GM23338 (cell line): ENCODE measurements at regions not wholly inside any gene's neighbourhood (a gene's known extent, or its start where the extent isn't known, plus 50 kb on each side); places are given as distances from the start of the nearest gene placed in this dataset.

ENCODE experiments used
- ATAC-seq: fragments of 200-7000 bp; cut with Tn5 transposase; 3 replicates; pipeline ENCODE4 v1.9.1; 2020
- DNase-seq: peaks from one replicate; pipeline ENCODE4 v3.0.0-alpha.2; 2015; ENCODE audit warnings: low spot score
- H2AFZ ChIP-seq: fragments of 200-600 bp; sonication (generic); 2 replicates; pipeline ENCODE4 v1.8.0; 2016; ENCODE audit warnings: antibody characterized with exemption, mild to moderate bottlenecking, moderate library complexity
- H3F3A ChIP-seq: fragments of 200-600 bp; sonication (generic); replicated peaks from 2 replicates; pipeline ENCODE4 v1.8.0; 2017; ENCODE audit warnings: antibody characterized with exemption, mixed run types, low read depth
- H3K27ac ChIP-seq: fragments of 200-600 bp; sonication (generic); 2 replicates; pipeline ENCODE4 v1.6.1; 2016; ENCODE audit warnings: low read depth
- H3K27me3 ChIP-seq: fragments of 200-600 bp; sonication (generic); 2 replicates; pipeline ENCODE4 v1.8.0; 2016; ENCODE audit warnings: mild to moderate bottlenecking, mixed run types, moderate library complexity; ENCODE audit not compliant: insufficient read depth
- H3K36me3 ChIP-seq: fragments of 200-600 bp; sonication (generic); 2 replicates; pipeline ENCODE4 v1.8.0; 2016; ENCODE audit warnings: mild to moderate bottlenecking; ENCODE audit not compliant: insufficient read depth
- H3K4me1 ChIP-seq: fragments of 200-600 bp; sonication (generic); 2 replicates; pipeline ENCODE4 v1.8.0; 2016; ENCODE audit warnings: mild to moderate bottlenecking, moderate library complexity; ENCODE audit not compliant: insufficient read depth
- H3K4me2 ChIP-seq: fragments of 200-600 bp; sonication (generic); 2 replicates; pipeline ENCODE4 v1.7.1; 2017; ENCODE audit warnings: mixed run types
- H3K4me3 ChIP-seq: fragments of 200-600 bp; sonication (generic); 2 replicates; pipeline ENCODE4 v1.6.1; 2016; ENCODE audit warnings: mixed run types
- H3K79me2 ChIP-seq: fragments of 200-600 bp; sonication (generic); replicated peaks from 2 replicates; pipeline ENCODE4 v1.8.0; 2017; ENCODE audit warnings: mild to moderate bottlenecking; ENCODE audit not compliant: insufficient read depth
- H3K9me2 ChIP-seq: fragments of 200-600 bp; sonication (generic); 2 replicates; pipeline ENCODE4 v1.8.0; 2017; ENCODE audit not compliant: insufficient read depth
- H4K20me1 ChIP-seq: fragments of 200-600 bp; sonication (generic); replicated peaks from 2 replicates; pipeline ENCODE4 v1.8.0; 2017; ENCODE audit warnings: mild to moderate bottlenecking; ENCODE audit not compliant: insufficient read depth
- H3K27ac Mint-ChIP-seq: 2 replicates; pipeline ENCODE4 v1.8.0; 2020; ENCODE audit warnings: inconsistent platforms, mild to moderate bottlenecking, moderate library complexity, mixed read lengths
- H3K27me3 Mint-ChIP-seq: 3 replicates; pipeline ENCODE4 v1.8.0; 2022; ENCODE audit warnings: low read depth, mild to moderate bottlenecking, moderate library complexity, mixed read lengths, inconsistent platforms; ENCODE audit not compliant: insufficient read depth, poor library complexity
- H3K36me3 Mint-ChIP-seq: 3 replicates; pipeline ENCODE4 v1.8.0; 2021; ENCODE audit warnings: low read depth, mild to moderate bottlenecking, inconsistent platforms, moderate library complexity, mixed read lengths
- H3K4me1 Mint-ChIP-seq: 3 replicates; pipeline ENCODE4 v1.8.0; 2020; ENCODE audit warnings: mild to moderate bottlenecking, inconsistent platforms, mixed read lengths
- H3K4me3 Mint-ChIP-seq: 3 replicates; pipeline ENCODE4 v1.8.0; 2021; ENCODE audit warnings: moderate library complexity, mild to moderate bottlenecking, inconsistent platforms, mixed read lengths
- H3K9me3 Mint-ChIP-seq: 3 replicates; pipeline ENCODE4 v1.8.0; 2020; ENCODE audit warnings: moderate library complexity, mild to moderate bottlenecking, inconsistent platforms, mixed read lengths
- CREB1 ChIP-seq: fragments of 250-450 bp; sonication (Bioruptor Pico); IDR thresholded peaks from 2 replicates; pipeline ENCODE4 v1.5.0; 2020; ENCODE audit warnings: low read depth, mild to moderate bottlenecking, moderate library complexity
- CTCF ChIP-seq, 2 experiments: fragments of 200-600 bp in 1 of 2; sonication (generic) in 1 of 2; conservative IDR thresholded peaks; 2 replicates each; pipeline versions ENCODE4 v1.5.1 to v1.6.1; 2016 to 2017; ENCODE audit warnings: antibody characterized with exemption in 2 of 2, low read depth in 2 of 2, mild to moderate bottlenecking in 2 of 2, moderate library complexity in 1 of 2
- ETS1 ChIP-seq: IDR thresholded peaks from 2 replicates; pipeline ENCODE4 v1.6.1; 2016; ENCODE audit warnings: antibody characterized with exemption
- EZH2 ChIP-seq: fragments of 200-600 bp; sonication (generic); IDR thresholded peaks from one replicate; pipeline ENCODE4 v1.8.0; 2017; ENCODE audit warnings: antibody characterized with exemption, mild to moderate bottlenecking, low read depth; ENCODE audit not compliant: unreplicated experiment
- EZH2phosphoT487 ChIP-seq: fragments of 200-600 bp; sonication (generic); IDR thresholded peaks from one replicate; pipeline ENCODE4 v1.8.1; 2018; ENCODE audit warnings: antibody characterized with exemption; ENCODE audit not compliant: unreplicated experiment
- JUNB ChIP-seq: IDR thresholded peaks from one replicate; pipeline ENCODE4 v1.6.1; 2016; ENCODE audit warnings: antibody characterized with exemption; ENCODE audit not compliant: unreplicated experiment
- NANOG ChIP-seq: IDR thresholded peaks from 2 replicates; pipeline ENCODE4 v1.6.1; 2016; ENCODE audit warnings: antibody characterized with exemption, borderline replicate concordance
- POLR2AphosphoS5 ChIP-seq: IDR thresholded peaks from 2 replicates; pipeline ENCODE4 v1.6.1; 2016; ENCODE audit warnings: antibody characterized with exemption, low read depth
- REST ChIP-seq: IDR thresholded peaks from one replicate; pipeline ENCODE4 v1.6.1; 2018; ENCODE audit warnings: antibody characterized with exemption; ENCODE audit not compliant: unreplicated experiment
- STAT1 ChIP-seq: IDR thresholded peaks from one replicate; pipeline ENCODE4 v1.6.1; 2016; ENCODE audit warnings: antibody characterized with exemption; ENCODE audit not compliant: unreplicated experiment
- ZNF114 ChIP-seq: fragments of 250-450 bp; sonication (Bioruptor Pico); IDR thresholded peaks from 2 replicates; pipeline ENCODE4 v1.5.0; 2020; ENCODE audit warnings: mild to moderate bottlenecking, moderate library complexity
- ZNF331 ChIP-seq: fragments of 250-450 bp; sonication (Bioruptor Pico); IDR thresholded peaks from 2 replicates; pipeline ENCODE4 v1.5.0; 2020; ENCODE audit warnings: low read depth, mild to moderate bottlenecking, moderate library complexity
- ZNF462 ChIP-seq: fragments of 250-450 bp; sonication (Bioruptor Pico); IDR thresholded peaks from 2 replicates; pipeline ENCODE4 v1.5.0; 2020; ENCODE audit warnings: mild to moderate bottlenecking, moderate library complexity

GRCh38 chr9:80076162-80076561, 504.4 kb downstream of the TLE4 start:
- H3K36me3 Mint-ChIP-seq, result no peaks in the 10 kb centered on the region; the same call in 2 of the 3 replicates
- no peaks in the 10 kb centered on the region for H3K4me1 ChIP-seq
- H3K27ac Mint-ChIP-seq, result no peak overlapping the region

More at GRCh38 chr9:80076162-80076561, 504.4 kb downstream of the TLE4 start:
- DNase-seq (no peak), ATAC-seq (no peak)
- Mint-ChIP-seq H3K4me3 (no peak overlapping the region), H3K9me3 (no peaks in the 10 kb centered on the region; the same call in 2 of the 3 replicates), H3K4me1 (no peaks in the 10 kb centered on the region), H3K27me3 (no peaks in the 10 kb centered on the region)
- no peaks in the 10 kb centered on the region for H3K27me3 ChIP-seq
- H3K9me2 ChIP-seq, result no peaks in the 10 kb centered on the region
- TF ChIP-seq REST (no peak), JUNB (no peak), ZNF462 (no peak), EZH2phosphoT487 (no peak), ZNF114 (CRISPR knock-in tag) (no peak), ZNF331 (CRISPR knock-in tag) (no peak), STAT1 (no peak), ETS1 (no peak), CTCF (conservative IDR thresholded peaks at IDR 0.05; ENCODE audit: low read depth in 2 of 2) (no peak), EZH2 (no peak), POLR2AphosphoS5 (no peak), CREB1 (CRISPR knock-in tag) (no peak), NANOG (no peak)
- no peak overlapping the region for H3K27ac ChIP-seq
- no peaks in the 10 kb centered on the region for H4K20me1 ChIP-seq
- H3F3A ChIP-seq, result no peaks in the 10 kb centered on the region
- H3K79me2 ChIP-seq, result no peaks in the 10 kb centered on the region
- no peak overlapping the region for H2AFZ ChIP-seq
- H3K4me3 ChIP-seq, result no peak overlapping the region
- no peak overlapping the region for H3K4me2 ChIP-seq
- H3K36me3 ChIP-seq, result no peaks in the 10 kb centered on the region
